ENCODE measurements at regions not wholly inside any gene's neighbourhood (a gene's known extent, or its start where the extent isn't known, plus 50 kb on each side); places are given as distances from the start of the nearest gene placed in this dataset.

GRCh38 chr3:193809106-193809505 lies 216.1 kb downstream of the OPA1 start:
- TF ChIP-seq POLR2AphosphoS5 (IDR thresholded peaks at IDR 0.05; ENCODE audit: low read depth, low read length), result no peak
- TF ChIP-seq SP4 (IDR thresholded peaks at IDR 0.05; ENCODE audit: low read length), result no peak
- TF ChIP-seq E2F6 (IDR thresholded peaks at IDR 0.05), result no peak
- TF ChIP-seq CTCF (IDR thresholded peaks at IDR 0.05; ENCODE audit: control extremely low read depth in 1 of 3, insufficient read depth in 1 of 3, low read depth in 1 of 3, low read length in 3 of 3), result no peak
- TF ChIP-seq KDM5A (IDR thresholded peaks at IDR 0.05; ENCODE audit: low read length), result no peak
- TF ChIP-seq KDM1A (IDR thresholded peaks at IDR 0.05; ENCODE audit: borderline replicate concordance, low read length), result no peak

Data from H1 (cell line).